DOHH2 (cell line): ENCODE measurements at regions not wholly inside any gene's neighbourhood (a gene's known extent, or its start where the extent isn't known, plus 50 kb on each side); places are given as distances from the start of the nearest gene placed in this dataset.

Source experiments
- H3F3A ChIP-seq: fragments of 200-600 bp; sonication (generic), shearing (Covaris generic); 2 replicates; pipeline ENCODE4 v1.6.0; 2016; ENCODE audit warnings: antibody characterized with exemption, mild to moderate bottlenecking; ENCODE audit not compliant: control insufficient read depth, insufficient read depth
- H3K27ac ChIP-seq: fragments of 200-600 bp; sonication (generic); 2 replicates; pipeline ENCODE4 v1.5.1; 2014; ENCODE audit warnings: low read depth, mild to moderate bottlenecking, low read length, moderate library complexity
- H3K27me3 ChIP-seq: fragments of 200-600 bp; sonication (generic); 2 replicates; pipeline ENCODE4 v1.6.1; 2014; ENCODE audit warnings: mild to moderate bottlenecking, low read length, mixed read lengths; ENCODE audit not compliant: control insufficient read depth
- H3K36me3 ChIP-seq: fragments of 200-600 bp; sonication (generic); 2 replicates; pipeline ENCODE4 v1.6.1; 2014; ENCODE audit warnings: mild to moderate bottlenecking, low read length, moderate library complexity, mixed read lengths; ENCODE audit not compliant: control insufficient read depth
- H3K4me1 ChIP-seq: fragments of 200-600 bp; sonication (generic); 2 replicates; pipeline ENCODE4 v1.6.1; 2014; ENCODE audit warnings: mild to moderate bottlenecking, low read length, mixed read lengths; ENCODE audit not compliant: control insufficient read depth
- H3K4me2 ChIP-seq: fragments of 200-600 bp; sonication (generic); 2 replicates; pipeline ENCODE4 v1.6.0; 2014; ENCODE audit warnings: mild to moderate bottlenecking, low read length, moderate library complexity
- H3K4me3 ChIP-seq: fragments of 200-600 bp; sonication (generic); 2 replicates; pipeline ENCODE4 v1.5.1; 2014; ENCODE audit warnings: mild to moderate bottlenecking, low read length, mixed read lengths
- H3K79me2 ChIP-seq: fragments of 200-600 bp; sonication (generic); 2 replicates; pipeline ENCODE4 v1.6.1; 2014; ENCODE audit warnings: mild to moderate bottlenecking, low read length, mixed read lengths; ENCODE audit not compliant: control insufficient read depth
- H3K9me2 ChIP-seq: fragments of 200-600 bp; sonication (generic); replicated peaks from 2 replicates; pipeline ENCODE4 v1.6.1; 2014; ENCODE audit warnings: mild to moderate bottlenecking, low read length, mixed read lengths; ENCODE audit not compliant: control insufficient read depth
- H3K9me3 ChIP-seq: fragments of 200-600 bp; sonication (generic); 2 replicates; pipeline ENCODE4 v1.6.1; 2014; ENCODE audit warnings: antibody characterized with exemption, low read length, mixed read lengths; ENCODE audit not compliant: control insufficient read depth, insufficient read depth
- H4K20me1 ChIP-seq: fragments of 200-600 bp; sonication (generic); 2 replicates; pipeline ENCODE4 v1.6.0; 2014; ENCODE audit warnings: low read depth, mild to moderate bottlenecking, antibody characterized with exemption, low read length, moderate library complexity; ENCODE audit not compliant: control insufficient read depth, insufficient read depth
- EZH2phosphoT487 ChIP-seq: fragments of 200-600 bp; sonication (generic); IDR thresholded peaks from 2 replicates; pipeline ENCODE4 v1.6.1; 2017; ENCODE audit warnings: borderline replicate concordance, mild to moderate bottlenecking, antibody characterized with exemption, low read length, moderate library complexity, mixed read lengths
- TF ChIP-seq, protein P1 (sequence below): fragments of 200-600 bp; sonication (generic); IDR thresholded peaks from one replicate; pipeline ENCODE4 v1.5.1; 2014; ENCODE audit warnings: antibody characterized with exemption, mild to moderate bottlenecking, low read depth, low read length; ENCODE audit not compliant: poor library complexity, severe bottlenecking

GRCh38 chr4:20618731-20619130 lies 81.5 kb upstream of the PACRGL start:
- Histone ChIP-seq H3K36me3 (no peaks in the 10 kb centered on the region), H3K4me2 (no peak overlapping the region), H3K27ac (no peak overlapping the region), H3K9me2 (no peaks in the 10 kb centered on the region), H3K9me3 (no peaks in the 10 kb centered on the region), H3F3A (no peaks in the 10 kb centered on the region), H3K4me1 (no peaks in the 10 kb centered on the region), H3K27me3 (no peaks in the 10 kb centered on the region), H4K20me1 (no peaks in the 10 kb centered on the region), H3K79me2 (no peaks in the 10 kb centered on the region), H3K4me3 (no peak overlapping the region)
- no peak for TF ChIP-seq EZH2phosphoT487
- TF ChIP-seq, protein P1, sequence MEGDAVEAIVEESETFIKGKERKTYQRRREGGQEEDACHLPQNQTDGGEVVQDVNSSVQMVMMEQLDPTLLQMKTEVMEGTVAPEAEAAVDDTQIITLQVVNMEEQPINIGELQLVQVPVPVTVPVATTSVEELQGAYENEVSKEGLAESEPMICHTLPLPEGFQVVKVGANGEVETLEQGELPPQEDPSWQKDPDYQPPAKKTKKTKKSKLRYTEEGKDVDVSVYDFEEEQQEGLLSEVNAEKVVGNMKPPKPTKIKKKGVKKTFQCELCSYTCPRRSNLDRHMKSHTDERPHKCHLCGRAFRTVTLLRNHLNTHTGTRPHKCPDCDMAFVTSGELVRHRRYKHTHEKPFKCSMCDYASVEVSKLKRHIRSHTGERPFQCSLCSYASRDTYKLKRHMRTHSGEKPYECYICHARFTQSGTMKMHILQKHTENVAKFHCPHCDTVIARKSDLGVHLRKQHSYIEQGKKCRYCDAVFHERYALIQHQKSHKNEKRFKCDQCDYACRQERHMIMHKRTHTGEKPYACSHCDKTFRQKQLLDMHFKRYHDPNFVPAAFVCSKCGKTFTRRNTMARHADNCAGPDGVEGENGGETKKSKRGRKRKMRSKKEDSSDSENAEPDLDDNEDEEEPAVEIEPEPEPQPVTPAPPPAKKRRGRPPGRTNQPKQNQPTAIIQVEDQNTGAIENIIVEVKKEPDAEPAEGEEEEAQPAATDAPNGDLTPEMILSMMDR, result no peak

DNA sequence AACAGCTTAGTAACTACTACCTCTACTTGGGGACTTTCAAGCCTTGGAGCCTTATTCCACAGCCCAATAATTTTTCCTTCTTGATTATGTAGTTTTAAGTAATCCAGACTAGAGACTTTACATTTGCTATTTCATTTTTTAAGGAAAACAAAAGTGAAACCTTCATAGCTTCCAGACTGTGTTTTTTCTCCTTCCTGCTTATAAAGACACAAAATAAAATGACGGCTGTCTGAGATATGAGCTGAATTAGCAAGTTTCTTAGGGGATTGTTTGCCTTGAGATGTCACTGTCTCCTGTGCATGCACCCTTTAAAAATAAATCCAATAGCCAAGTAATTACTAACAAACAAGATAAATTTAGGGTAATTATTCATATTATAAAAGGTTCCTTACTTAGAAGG lies 78.8 kb upstream of the PACRGL start:
- Histone ChIP-seq H3K79me2 (no peaks in the 10 kb centered on the region), H3F3A (no peaks in the 10 kb centered on the region), H3K4me1 (no peaks in the 10 kb centered on the region), H3K36me3 (no peaks in the 10 kb centered on the region), H4K20me1 (no peaks in the 10 kb centered on the region), H3K4me3 (no peak overlapping the region), H3K27me3 (no peaks in the 10 kb centered on the region), H3K27ac (no peak overlapping the region), H3K9me3 (no peaks in the 10 kb centered on the region), H3K4me2 (no peak overlapping the region), H3K9me2 (no peaks in the 10 kb centered on the region)
- no peak for TF ChIP-seq EZH2phosphoT487
- TF ChIP-seq, protein P1, result no peak

DNA sequence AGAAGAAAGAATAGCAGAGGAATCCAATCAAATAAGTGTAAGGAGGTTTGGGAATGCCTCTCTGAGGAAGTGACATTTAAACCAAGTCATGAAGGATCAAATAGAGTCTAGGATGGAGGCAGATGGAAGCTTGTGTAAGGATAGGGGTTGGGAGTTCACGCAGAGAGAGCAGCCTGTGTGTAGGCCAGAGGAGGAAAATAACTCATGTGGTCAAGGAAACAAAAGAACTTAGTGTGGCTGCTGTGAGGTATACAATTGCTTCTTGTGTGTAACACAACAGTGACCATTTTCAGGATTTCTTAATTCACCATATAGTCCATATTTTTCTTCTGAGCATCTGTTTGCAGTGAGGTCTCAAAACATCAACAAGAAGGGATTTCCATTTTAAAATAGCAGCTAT lies 77.6 kb upstream of the PACRGL start:
- Histone ChIP-seq H3K4me2 (no peak overlapping the region), H3K9me2 (no peaks in the 10 kb centered on the region), H3K36me3 (no peaks in the 10 kb centered on the region), H3F3A (no peaks in the 10 kb centered on the region), H3K4me3 (no peak overlapping the region), H3K79me2 (no peaks in the 10 kb centered on the region), H3K4me1 (no peaks in the 10 kb centered on the region), H3K9me3 (no peaks in the 10 kb centered on the region), H3K27ac (no peak overlapping the region), H4K20me1 (no peaks in the 10 kb centered on the region), H3K27me3 (no peaks in the 10 kb centered on the region)
- TF ChIP-seq, protein P1, result no peak
- no peak for TF ChIP-seq EZH2phosphoT487

GRCh38 chr4:20623939-20624338 lies 76.3 kb upstream of the PACRGL start:
- TF ChIP-seq, protein P1, result no peak
- no peak for TF ChIP-seq EZH2phosphoT487
- no peaks in the 10 kb centered on the region for H3K36me3 ChIP-seq
- H3K4me1 ChIP-seq, result no peaks in the 10 kb centered on the region
- H3K9me2 ChIP-seq, result no peaks in the 10 kb centered on the region
- no peaks in the 10 kb centered on the region for H3K9me3 ChIP-seq
- no peak overlapping the region for H3K4me2 ChIP-seq
- H3K79me2 ChIP-seq, result no peaks in the 10 kb centered on the region
- H3K27ac ChIP-seq, result no peak overlapping the region
- no peaks in the 10 kb centered on the region for H3F3A ChIP-seq
- no peak overlapping the region for H3K4me3 ChIP-seq
- H4K20me1 ChIP-seq, result no peaks in the 10 kb centered on the region
- H3K27me3 ChIP-seq, result no peaks in the 10 kb centered on the region
